SK-N-MC (cell line): ENCODE measurements at regions not wholly inside any gene's neighbourhood (a gene's known extent, or its start where the extent isn't known, plus 50 kb on each side); places are given as distances from the start of the nearest gene placed in this dataset.

Experiments used
- EZH2 ChIP-seq: fragments of 200-600 bp; sonication (generic); IDR thresholded peaks from one replicate; pipeline ENCODE4 v1.6.1; 2017; ENCODE audit warnings: antibody characterized with exemption
- FOXP2 ChIP-seq: optimal IDR thresholded peaks from 2 replicates; pipeline ENCODE3; 2011; ENCODE audit warnings: mild to moderate bottlenecking, moderate library complexity; ENCODE audit not compliant: insufficient read depth; ENCODE audit errors: extremely low read length, control extremely low read depth
- POLR2AphosphoS5 ChIP-seq: IDR thresholded peaks from 2 replicates; pipeline ENCODE4 v1.6.1; 2012; ENCODE audit warnings: mild to moderate bottlenecking, low read depth, low read length, borderline replicate concordance

- TF ChIP-seq POLR2AphosphoS5 (no peak), EZH2 (no peak), FOXP2 (no peak)
Measured at GRCh38 chr7:22557167-22557566, 57.2 kb upstream of the STEAP1B start.
